NT2/D1 (cell line): ENCODE measurements at regions not wholly inside any gene's neighbourhood (a gene's known extent, or its start where the extent isn't known, plus 50 kb on each side); places are given as distances from the start of the nearest gene placed in this dataset.

ENCODE experiments used
- YY1 ChIP-seq: IDR thresholded peaks from 2 replicates; pipeline ENCODE4 v1.6.1; 2011; ENCODE audit not compliant: insufficient read length, insufficient read depth
- ZNF274 ChIP-seq: IDR thresholded peaks from 2 replicates; pipeline ENCODE4 v1.6.1; 2011; ENCODE audit warnings: mild to moderate bottlenecking, low read depth, low read length

- TF ChIP-seq YY1, result no peak
- TF ChIP-seq ZNF274, result no peak
These were observed 353.5 kb upstream of the GOT2 start for GRCh38 chr16:59087641-59088040.
